C4-2B (cell line): ENCODE measurements at regions not wholly inside any gene's neighbourhood (a gene's known extent, or its start where the extent isn't known, plus 50 kb on each side); places are given as distances from the start of the nearest gene placed in this dataset.

Experiments used
- H3K27ac ChIP-seq: fragments of 450-650 bp; 2 replicates; pipeline ENCODE4 v1.5.1; 2017
- CTCF ChIP-seq: fragments of 450-650 bp; conservative IDR thresholded peaks from 2 replicates; pipeline ENCODE4 v1.5.1; 2017; ENCODE audit warnings: mild to moderate bottlenecking
- ZFX ChIP-seq: fragments of 450-650 bp; IDR thresholded peaks from 2 replicates; pipeline ENCODE4 v1.6.1; 2017

GRCh38 chr13:90393408-90393807 lies 954.1 kb upstream of the MIR17HG start:
- TF ChIP-seq ZFX (no peak), CTCF (no peak)
- H3K27ac ChIP-seq: no peak overlapping the region

- no peak overlapping the region for H3K27ac ChIP-seq
- TF ChIP-seq ZFX: no peak
- TF ChIP-seq CTCF: no peak
These were observed 952.1 kb upstream of the MIR17HG start for GRCh38 chr13:90395348-90395747.

GRCh38 chr13:90395846-90396245 lies 951.6 kb upstream of the MIR17HG start:
- TF ChIP-seq ZFX: no peak
- no peak for TF ChIP-seq CTCF
- no peak overlapping the region for H3K27ac ChIP-seq

GRCh38 chr13:90396266-90396665 lies 951.2 kb upstream of the MIR17HG start:
- TF ChIP-seq CTCF (no peak), ZFX (no peak)
- H3K27ac ChIP-seq: no peak overlapping the region

- TF ChIP-seq CTCF (no peak), ZFX (no peak)
- no peak overlapping the region for H3K27ac ChIP-seq
These were observed 950.0 kb upstream of the MIR17HG start for GRCh38 chr13:90397503-90397902.

- TF ChIP-seq CTCF (no peak), ZFX (no peak)
- H3K27ac ChIP-seq: no peak overlapping the region
These were observed 947.1 kb upstream of the MIR17HG start for GRCh38 chr13:90400372-90400771.

- TF ChIP-seq ZFX: no peak
- no peak for TF ChIP-seq CTCF
These were observed 946.3 kb upstream of the MIR17HG start for GRCh38 chr13:90401150-90401549.

More at GRCh38 chr13:90401150-90401549, 946.3 kb upstream of the MIR17HG start:
- H3K27ac ChIP-seq: no peak overlapping the region
